ENCODE measurements at regions not wholly inside any gene's neighbourhood (a gene's known extent, or its start where the extent isn't known, plus 50 kb on each side); places are given as distances from the start of the nearest gene placed in this dataset.

GRCh38 chr11:82653752-82654151, 79.9 kb downstream of the FAM181B start:
- H3K4me3 ChIP-seq = no peak overlapping the region
- no peaks in the 10 kb centered on the region for H3K4me1 ChIP-seq (ENCODE audit: low read depth)
- no peak for DNase-seq (ENCODE audit: low read depth in 1 of 2, low spot score in 1 of 2)
- no peaks in the 10 kb centered on the region for H3K9me3 ChIP-seq (ENCODE audit: low read depth)
- no peaks in the 10 kb centered on the region for H3K27me3 ChIP-seq
- no peaks in the 10 kb centered on the region for H3K36me3 ChIP-seq
- no peak for TF ChIP-seq CTCF (IDR thresholded peaks at IDR 0.05; ENCODE audit: low read depth, low read length)
- H3K27ac ChIP-seq = no peak overlapping the region

- no peak for TF ChIP-seq CTCF (IDR thresholded peaks at IDR 0.05; ENCODE audit: low read depth, low read length)
- Histone ChIP-seq H3K4me3 (no peak overlapping the region), H3K4me1 (ENCODE audit: low read depth) (no peaks in the 10 kb centered on the region), H3K27ac (no peak overlapping the region), H3K9me3 (ENCODE audit: low read depth) (no peaks in the 10 kb centered on the region), H3K27me3 (no peaks in the 10 kb centered on the region), H3K36me3 (no peaks in the 10 kb centered on the region)
- DNase-seq (ENCODE audit: low read depth in 1 of 2, low spot score in 1 of 2) = no peak
These were observed 94.4 kb downstream of the FAM181B start for GRCh38 chr11:82639251-82639650.

GRCh38 chr11:82636615-82637014, 97.0 kb downstream of the FAM181B start:
- no peak overlapping the region for H3K27ac ChIP-seq
- no peak overlapping the region for H3K4me3 ChIP-seq
- no peak for TF ChIP-seq CTCF (IDR thresholded peaks at IDR 0.05; ENCODE audit: low read depth, low read length)

GRCh38 chr11:82634091-82634490, 99.6 kb downstream of the FAM181B start:
- Histone ChIP-seq H3K9me3 (ENCODE audit: low read depth) (no peaks in the 10 kb centered on the region), H3K36me3 (no peaks in the 10 kb centered on the region), H3K4me1 (ENCODE audit: low read depth) (no peaks in the 10 kb centered on the region), H3K27me3 (no peaks in the 10 kb centered on the region), H3K27ac (no peak overlapping the region), H3K4me3 (no peak overlapping the region)
- no peak for TF ChIP-seq CTCF (IDR thresholded peaks at IDR 0.05; ENCODE audit: low read depth, low read length)
- DNase-seq (ENCODE audit: low read depth in 1 of 2, low spot score in 1 of 2) = no peak

More at GRCh38 chr11:82636615-82637014, 97.0 kb downstream of the FAM181B start:
- no peaks in the 10 kb centered on the region for H3K36me3 ChIP-seq
- DNase-seq (ENCODE audit: low read depth in 1 of 2, low spot score in 1 of 2) = no peak
- no peaks in the 10 kb centered on the region for H3K27me3 ChIP-seq
- H3K9me3 ChIP-seq (ENCODE audit: low read depth) = no peaks in the 10 kb centered on the region
- no peaks in the 10 kb centered on the region for H3K4me1 ChIP-seq (ENCODE audit: low read depth)

GRCh38 chr11:82631722-82632630, 101.7 kb downstream of the FAM181B start:
- Histone ChIP-seq H3K4me1 (ENCODE audit: low read depth) (no peaks in the 10 kb centered on the region), H3K4me3 (no peak overlapping the region), H3K9me3 (ENCODE audit: low read depth) (no peaks in the 10 kb centered on the region), H3K27me3 (no peaks in the 10 kb centered on the region), H3K36me3 (no peaks in the 10 kb centered on the region), H3K27ac (no peak overlapping the region)
- TF ChIP-seq CTCF (IDR thresholded peaks at IDR 0.05; ENCODE audit: low read depth, low read length) = no peak
- no peak for DNase-seq (ENCODE audit: low read depth in 1 of 2, low spot score in 1 of 2)
